ENCODE measurements at regions not wholly inside any gene's neighbourhood (a gene's known extent, or its start where the extent isn't known, plus 50 kb on each side); places are given as distances from the start of the nearest gene placed in this dataset.

- DNase-seq (ENCODE audit: extremely low spot score) = no peak
- TF ChIP-seq L3MBTL2 (conservative IDR thresholded peaks at IDR 0.05) (no peak), ELF4 (IDR thresholded peaks at IDR 0.05) (no peak), ZNF384 (IDR thresholded peaks at IDR 0.05) (no peak), BHLHE40 (IDR thresholded peaks at IDR 0.05; ENCODE audit: borderline replicate concordance) (no peak), SUZ12 (IDR thresholded peaks at IDR 0.05) (no peak), HDGF (IDR thresholded peaks at IDR 0.05; ENCODE audit: borderline replicate concordance) (no peak), SP1 (IDR thresholded peaks at IDR 0.05) (no peak), ARNT (IDR thresholded peaks at IDR 0.05) (no peak), FOXK2 (IDR thresholded peaks at IDR 0.05) (no peak), NFRKB (IDR thresholded peaks at IDR 0.05) (no peak), PKNOX1 (IDR thresholded peaks at IDR 0.05) (no peak), LEF1 (IDR thresholded peaks at IDR 0.05; ENCODE audit: borderline replicate concordance) (no peak)
- ChIA-PET POLR2A (no interaction called here), CTCF (no interaction called here)
These were observed 102.9 kb downstream of the CTTN start for GRCh38 chr11:70501051-70501901.

GRCh38 chr11:70501933-70502540 lies 103.7 kb downstream of the CTTN start:
- ChIA-PET CTCF (interaction anchor here (0.7 kb wide), 1 partner anchor 11 kb away, joined by 3 read pairs; no protein-coding TSS in a partner anchor), POLR2A (no interaction called here)
- DNase-seq (ENCODE audit: extremely low spot score) = no peak
- TF ChIP-seq SUZ12 (IDR thresholded peaks at IDR 0.05) (no peak), FOXM1 (IDR thresholded peaks at IDR 0.05; ENCODE audit: borderline replicate concordance) (no peak), NFRKB (IDR thresholded peaks at IDR 0.05) (no peak)

- POLR2A ChIA-PET = no interaction called here
- CTCF ChIA-PET = interaction anchor here (0.7 kb wide), 1 partner anchor 12 kb away, joined by 3 read pairs; no protein-coding TSS in a partner anchor
- no peak for TF ChIP-seq NFRKB (IDR thresholded peaks at IDR 0.05)
- TF ChIP-seq L3MBTL2 (conservative IDR thresholded peaks at IDR 0.05) = no peak
- TF ChIP-seq BHLHE40 (IDR thresholded peaks at IDR 0.05; ENCODE audit: borderline replicate concordance) = no peak
- no peak for TF ChIP-seq FOXK2 (IDR thresholded peaks at IDR 0.05)
- no peak for TF ChIP-seq SP1 (IDR thresholded peaks at IDR 0.05)
- no peak for TF ChIP-seq TARDBP (IDR thresholded peaks at IDR 0.05)
- TF ChIP-seq CTBP1 (IDR thresholded peaks at IDR 0.05; ENCODE audit: borderline replicate concordance) = no peak
- no peak for TF ChIP-seq HDGF (IDR thresholded peaks at IDR 0.05; ENCODE audit: borderline replicate concordance)
- no peak for TF ChIP-seq FOXM1 (IDR thresholded peaks at IDR 0.05; ENCODE audit: borderline replicate concordance)
- TF ChIP-seq ZNF384 (IDR thresholded peaks at IDR 0.05) = no peak
- no peak for TF ChIP-seq SUZ12 (IDR thresholded peaks at IDR 0.05)
- TF ChIP-seq ARNT (IDR thresholded peaks at IDR 0.05) = no peak
- no peak for DNase-seq (ENCODE audit: extremely low spot score)
These were observed 104.5 kb downstream of the CTTN start for GRCh38 chr11:70502677-70503467.

- POLR2A ChIA-PET = no interaction called here
- no peak for TF ChIP-seq FOXK2 (IDR thresholded peaks at IDR 0.05)
- no peak for TF ChIP-seq CTBP1 (IDR thresholded peaks at IDR 0.05; ENCODE audit: borderline replicate concordance)
- no peak for TF ChIP-seq FOXA1 (IDR thresholded peaks at IDR 0.05)
- TF ChIP-seq LEF1 (IDR thresholded peaks at IDR 0.05; ENCODE audit: borderline replicate concordance) = no peak
- TF ChIP-seq FOXM1 (IDR thresholded peaks at IDR 0.05; ENCODE audit: borderline replicate concordance) = no peak
- no peak for TF ChIP-seq NFRKB (IDR thresholded peaks at IDR 0.05)
- no peak for TF ChIP-seq TARDBP (IDR thresholded peaks at IDR 0.05)
- no peak for TF ChIP-seq SUZ12 (IDR thresholded peaks at IDR 0.05)
- TF ChIP-seq HDGF (IDR thresholded peaks at IDR 0.05; ENCODE audit: borderline replicate concordance) = no peak
- TF ChIP-seq ELF4 (IDR thresholded peaks at IDR 0.05) = no peak
- no peak for TF ChIP-seq ARNT (IDR thresholded peaks at IDR 0.05)
- CTCF ChIA-PET = no interaction called here
- DNase-seq (ENCODE audit: extremely low spot score) = no peak
These were observed 105.3 kb downstream of the CTTN start for GRCh38 chr11:70503468-70504221.

GRCh38 chr11:70504246-70505020 lies 106.1 kb downstream of the CTTN start:
- no peak for TF ChIP-seq L3MBTL2 (conservative IDR thresholded peaks at IDR 0.05)
- no peak for TF ChIP-seq ARNT (IDR thresholded peaks at IDR 0.05)
- no peak for TF ChIP-seq TARDBP (IDR thresholded peaks at IDR 0.05)
- no peak for TF ChIP-seq FOXA1 (IDR thresholded peaks at IDR 0.05)
- TF ChIP-seq NFRKB (IDR thresholded peaks at IDR 0.05) = no peak
- no peak for TF ChIP-seq ELF4 (IDR thresholded peaks at IDR 0.05)
- TF ChIP-seq BHLHE40 (IDR thresholded peaks at IDR 0.05; ENCODE audit: borderline replicate concordance) = no peak
- no peak for TF ChIP-seq HDGF (IDR thresholded peaks at IDR 0.05; ENCODE audit: borderline replicate concordance)
- TF ChIP-seq CTBP1 (IDR thresholded peaks at IDR 0.05; ENCODE audit: borderline replicate concordance) = no peak
- TF ChIP-seq FOXK2 (IDR thresholded peaks at IDR 0.05) = no peak
- TF ChIP-seq LEF1 (IDR thresholded peaks at IDR 0.05; ENCODE audit: borderline replicate concordance) = no peak
- no peak for TF ChIP-seq PKNOX1 (IDR thresholded peaks at IDR 0.05)
- TF ChIP-seq ZNF384 (IDR thresholded peaks at IDR 0.05) = no peak
- no peak for TF ChIP-seq FOXM1 (IDR thresholded peaks at IDR 0.05; ENCODE audit: borderline replicate concordance)
- ChIA-PET POLR2A (no interaction called here), CTCF (interaction anchor here (0.6 kb wide), 1 partner anchor 1557 kb away, joined by 3 read pairs; no protein-coding TSS in a partner anchor)
- DNase-seq (ENCODE audit: extremely low spot score) = no peak

All from HEK293T (cell line).